GM18868 (cell line): ENCODE measurements at regions not wholly inside any gene's neighbourhood (a gene's known extent, or its start where the extent isn't known, plus 50 kb on each side); places are given as distances from the start of the nearest gene placed in this dataset.

Experiments used
- ATAC-seq: cut with Tn5 transposase; IDR thresholded peaks from one replicate; pipeline ENCODE4 v1.9.1; 2021; ENCODE audit warnings: mild to moderate bottlenecking, moderate library complexity; ENCODE audit not compliant: unreplicated experiment

DNA sequence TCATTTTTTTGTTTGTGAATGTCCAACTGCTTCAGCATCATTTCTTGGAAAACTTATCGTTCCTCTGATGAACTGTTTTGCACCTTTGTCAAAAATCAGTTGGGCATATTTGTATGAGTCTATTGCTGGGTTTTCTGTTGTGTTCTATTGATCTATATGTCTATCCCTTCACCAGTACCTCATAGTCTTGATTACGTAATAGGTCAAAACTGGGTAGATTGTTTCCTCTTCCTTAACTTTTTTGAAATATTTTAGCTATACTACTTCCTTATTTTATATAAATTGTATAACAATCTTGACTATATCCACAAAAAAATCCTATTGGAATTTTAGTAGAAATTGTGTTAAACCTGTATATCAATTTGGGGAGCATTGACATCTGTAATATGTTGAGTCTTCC is 104.1 kb upstream of the PALS2 start:
- ATAC-seq = no peak

DNA sequence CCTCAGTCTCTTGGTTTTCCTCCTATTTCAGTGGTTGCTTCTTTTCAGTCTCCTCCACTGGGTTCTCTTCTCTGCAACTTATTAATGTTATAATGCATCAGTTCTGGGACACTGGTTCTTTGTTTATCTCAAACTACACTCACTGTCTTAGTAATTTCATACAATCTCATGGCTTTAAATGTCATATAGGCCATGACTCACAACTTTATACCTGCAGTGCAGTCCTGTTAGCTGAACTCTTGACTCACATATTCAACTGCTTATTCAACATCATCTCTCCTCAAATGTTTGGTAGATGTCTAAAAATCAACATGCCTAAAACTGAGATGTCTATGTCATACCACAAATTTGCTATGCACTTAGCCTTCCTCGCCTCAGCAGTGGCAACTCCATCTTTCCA is 101.2 kb upstream of the PALS2 start:
- ATAC-seq = no peak

DNA sequence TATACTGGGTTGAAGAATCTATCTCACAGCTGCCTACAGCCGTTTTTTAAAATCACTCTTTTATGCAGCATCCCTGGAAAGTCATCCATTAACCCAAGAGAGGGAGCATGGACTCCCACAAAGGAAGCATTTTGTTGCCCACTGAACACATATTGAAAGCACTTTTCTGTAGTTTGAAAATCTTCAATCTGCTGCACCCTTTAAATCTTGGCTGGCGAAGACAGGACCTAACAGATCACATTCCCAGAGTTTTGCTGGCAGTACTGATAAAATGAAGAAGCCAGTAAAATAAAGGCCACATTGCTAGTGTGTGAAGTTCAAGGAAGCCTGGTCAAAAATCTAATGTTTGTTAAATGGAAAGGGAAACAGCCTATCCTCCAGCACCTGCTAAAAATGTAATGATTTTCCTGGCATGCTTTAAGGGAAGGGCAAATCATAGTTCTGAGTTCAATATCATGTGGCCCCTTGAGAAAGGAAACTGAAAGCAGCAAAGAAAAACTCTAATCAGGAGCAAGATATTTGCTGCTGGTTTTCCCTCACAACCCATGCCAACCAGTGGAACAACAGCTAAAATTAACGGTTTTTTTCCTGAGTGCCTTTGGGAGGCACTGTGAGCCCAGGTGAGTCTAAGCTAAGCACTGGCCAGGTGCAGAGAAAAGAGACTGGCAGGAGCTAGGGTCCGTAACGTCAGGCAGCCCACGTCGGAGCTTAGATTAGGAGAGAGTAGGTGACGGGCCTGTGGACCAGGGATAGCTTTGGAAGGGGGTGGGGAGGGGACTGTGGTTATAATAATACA is 97.9 kb upstream of the PALS2 start:
- no peak for ATAC-seq

DNA sequence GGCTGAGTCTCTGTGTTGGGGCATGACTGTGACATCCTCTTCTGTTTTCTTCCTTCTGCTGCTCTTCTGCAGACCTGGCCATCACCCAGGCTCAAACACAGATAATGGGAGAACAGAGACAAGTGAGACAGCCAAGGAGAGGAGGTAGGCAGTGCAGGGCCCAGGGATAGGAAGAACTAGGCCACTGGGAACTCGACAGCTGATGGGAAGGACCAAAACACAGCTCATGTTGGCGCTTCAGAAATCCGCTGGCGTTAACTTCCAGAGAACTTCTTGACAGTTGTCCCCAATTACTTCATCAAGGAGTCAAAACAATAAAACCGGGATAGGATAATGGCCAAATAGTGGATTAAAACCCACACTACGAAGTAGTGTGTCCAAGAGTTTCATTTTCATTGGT is 97.0 kb upstream of the PALS2 start:
- ATAC-seq = no peak

DNA sequence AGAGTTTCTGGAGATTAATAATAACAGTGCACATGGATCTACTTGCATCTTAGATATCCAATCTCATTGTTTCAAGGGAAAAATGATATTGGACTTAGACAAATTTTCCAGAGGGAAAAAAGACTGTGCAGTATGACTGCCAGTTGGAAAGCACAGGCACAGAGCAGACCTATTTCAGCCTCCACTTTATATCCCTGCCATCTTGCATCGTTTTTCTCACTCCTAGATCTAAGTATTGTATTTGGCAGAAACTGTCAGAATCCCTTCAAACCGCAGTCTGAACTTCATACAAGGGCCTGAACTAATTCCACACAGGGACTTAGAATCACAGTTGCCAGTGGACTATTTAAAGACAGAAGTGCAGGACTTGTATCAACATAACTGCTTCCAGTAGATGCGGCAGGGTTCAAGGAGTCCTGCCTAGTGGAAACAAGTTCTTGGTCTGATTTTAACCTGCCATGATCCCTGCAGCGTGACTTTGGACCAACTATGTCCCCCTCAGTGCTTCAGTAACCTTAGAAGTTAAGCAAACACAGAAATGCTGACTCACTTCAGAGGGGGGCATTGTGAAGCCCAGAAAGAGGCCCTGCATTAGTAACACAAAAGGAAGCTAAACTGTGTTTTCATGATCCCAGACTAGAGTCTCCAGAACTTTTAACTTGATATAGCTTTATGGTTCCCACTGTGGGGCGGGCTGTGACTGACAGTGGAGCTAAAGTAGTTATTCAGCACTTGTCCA is 95.7 kb upstream of the PALS2 start:
- ATAC-seq = no peak

DNA sequence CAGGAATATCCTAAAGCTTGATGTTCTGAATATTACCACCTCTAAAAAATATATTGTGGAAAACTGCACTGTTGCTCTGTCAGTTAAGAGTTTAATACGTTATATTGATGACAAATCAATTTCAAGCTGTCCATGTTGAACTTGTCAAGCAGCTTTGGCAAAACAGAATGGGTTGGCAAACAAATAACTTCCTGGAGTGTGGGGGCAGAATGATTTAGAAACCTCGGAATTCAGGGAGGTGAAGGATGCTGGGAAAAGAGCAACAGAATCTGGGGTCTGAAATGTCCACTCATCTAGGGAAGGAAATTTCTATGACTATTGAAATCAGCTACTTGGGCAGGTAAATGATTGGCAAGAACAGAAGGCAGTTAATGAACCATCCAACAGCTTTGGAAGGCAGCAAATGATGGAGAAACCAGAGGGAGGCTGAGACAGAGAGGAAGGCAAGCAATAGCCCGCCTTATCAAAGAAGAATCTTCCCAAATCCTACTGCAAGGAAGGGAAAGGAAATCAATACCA is 95.1 kb upstream of the PALS2 start:
- no peak for ATAC-seq

DNA sequence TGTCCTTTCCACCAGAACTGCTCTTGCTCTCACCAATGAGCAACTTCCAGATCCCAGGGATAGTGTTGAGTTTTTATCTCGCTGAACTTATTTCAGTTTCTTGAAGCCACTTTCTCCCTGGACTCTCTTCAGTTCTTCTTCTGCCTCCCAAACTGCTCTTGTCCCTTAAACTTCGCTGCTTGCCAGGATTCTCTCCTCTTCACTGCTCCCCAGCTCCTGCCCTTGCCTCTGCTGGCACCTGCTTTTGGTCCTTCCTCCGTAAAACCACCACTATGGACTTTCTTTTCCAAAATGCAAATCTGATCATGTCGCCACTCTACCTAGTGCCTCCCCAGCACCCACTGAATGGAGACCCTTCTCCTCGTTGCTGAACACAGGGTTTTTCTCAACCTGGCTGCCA is 92.8 kb upstream of the PALS2 start:
- ATAC-seq = no peak

DNA sequence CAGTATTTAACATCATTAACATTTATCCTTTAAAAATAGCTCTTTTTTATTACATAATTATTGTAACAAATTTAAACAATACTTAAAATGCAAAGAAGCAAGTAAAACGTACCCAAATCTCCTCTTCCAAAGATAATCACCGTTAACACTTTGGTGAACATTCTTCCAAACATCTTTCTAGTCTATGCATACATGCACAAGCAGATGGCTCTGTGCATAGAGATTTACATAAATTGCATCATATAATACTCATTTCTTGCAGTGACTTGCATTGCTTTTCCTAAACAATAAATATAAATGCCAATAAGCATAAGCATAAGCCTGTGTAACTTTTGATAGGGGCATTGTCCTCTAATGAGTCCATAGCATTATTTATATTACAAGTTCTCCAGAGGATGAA is 89.4 kb upstream of the PALS2 start:
- ATAC-seq = no peak

DNA sequence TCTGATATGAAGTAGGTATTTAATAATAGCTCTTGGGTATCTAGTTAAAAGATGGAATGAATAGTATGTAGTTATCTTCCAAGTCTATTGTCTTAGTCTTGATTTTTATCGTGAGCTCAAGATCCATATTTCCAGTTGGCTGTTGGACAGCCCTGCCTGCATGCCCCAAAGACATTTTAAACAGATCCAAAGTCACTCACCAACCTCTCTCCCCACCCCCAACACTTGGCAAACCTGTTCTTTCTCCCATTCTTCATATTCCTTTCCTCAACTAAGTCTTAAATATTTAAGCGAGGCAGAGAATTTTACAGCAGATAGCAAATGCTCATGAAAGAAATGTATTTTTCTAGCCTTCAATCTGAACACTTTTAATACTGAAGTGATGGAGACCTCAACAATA is 80.7 kb upstream of the PALS2 start:
- ATAC-seq = no peak

DNA sequence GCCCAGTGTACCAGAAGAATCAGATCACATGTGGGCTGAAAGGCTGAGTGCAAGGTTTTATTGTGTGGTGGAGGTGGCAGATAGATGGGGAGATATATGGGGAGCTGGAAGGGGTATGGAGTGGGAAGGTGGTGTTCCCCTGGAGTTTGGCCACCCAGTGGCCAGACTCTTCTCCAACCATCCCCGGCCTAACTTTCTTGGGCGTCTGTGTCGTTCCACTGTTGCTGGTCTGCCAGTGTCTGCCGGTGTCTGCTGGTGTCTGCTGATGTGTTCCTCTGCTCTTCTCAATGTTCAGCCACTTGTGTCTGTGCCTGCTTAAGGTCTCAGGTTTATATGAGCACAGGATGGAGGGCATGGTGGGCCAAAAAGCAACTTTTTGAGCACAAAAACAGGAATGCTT is 78.4 kb upstream of the PALS2 start:
- no peak for ATAC-seq

DNA sequence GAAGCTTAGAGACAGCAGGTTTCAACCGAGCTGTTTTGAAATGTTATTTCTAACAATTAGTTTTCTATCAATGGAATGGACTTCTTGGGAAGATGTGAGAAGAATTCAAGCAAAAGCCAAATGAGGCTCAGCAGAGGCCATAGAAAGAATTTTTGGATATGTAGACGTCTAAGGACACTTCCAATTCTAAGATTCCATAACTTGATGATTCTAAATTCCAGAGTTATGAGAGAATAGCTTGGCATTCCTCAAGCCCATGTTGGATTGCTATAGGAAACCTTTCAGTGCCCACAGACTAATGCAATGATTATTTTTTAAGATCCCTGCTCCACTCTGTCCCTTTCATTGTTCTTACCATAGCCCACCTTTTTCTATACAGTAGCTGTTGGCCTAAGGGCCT is 77.2 kb upstream of the PALS2 start:
- ATAC-seq = no peak

DNA sequence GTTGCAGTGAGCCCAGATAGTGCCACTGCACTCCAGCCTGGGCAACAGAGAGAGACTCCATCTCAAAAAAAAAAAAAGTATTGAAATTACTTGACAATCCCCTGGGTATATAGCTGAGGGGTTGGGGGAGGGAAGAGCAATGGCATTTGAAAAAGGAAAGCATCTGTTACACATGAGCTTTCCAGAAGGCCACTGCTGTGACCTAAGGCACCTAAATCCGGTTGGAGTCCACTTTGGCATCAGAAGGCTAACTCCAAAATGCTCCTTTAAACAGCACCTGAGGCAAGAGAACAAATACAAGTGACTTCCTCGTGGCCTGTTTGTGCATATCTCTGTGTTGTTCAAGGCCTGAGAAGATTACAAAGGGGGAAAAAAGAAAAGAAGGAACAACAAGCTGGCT is 74.8 kb upstream of the PALS2 start:
- no peak for ATAC-seq

DNA sequence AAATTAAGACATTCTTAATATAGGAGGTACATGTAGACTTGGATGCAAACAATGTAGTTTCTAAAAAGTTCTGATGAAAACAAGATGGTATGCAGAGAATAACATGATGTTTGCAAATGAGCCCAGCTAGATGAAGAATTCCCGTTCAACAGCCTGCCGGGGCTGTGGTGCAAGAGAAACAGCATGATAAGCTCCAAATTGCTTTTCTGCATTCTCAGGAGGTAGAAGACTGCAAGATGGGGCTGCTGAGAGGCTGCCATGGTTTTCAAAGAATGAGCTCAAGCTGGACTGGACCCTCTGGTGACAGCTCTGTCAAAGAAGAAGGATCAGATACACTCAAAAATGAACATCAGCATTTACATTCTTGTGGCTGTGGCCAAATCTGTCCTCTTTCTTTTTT is 73.4 kb upstream of the PALS2 start:
- ATAC-seq = no peak

DNA sequence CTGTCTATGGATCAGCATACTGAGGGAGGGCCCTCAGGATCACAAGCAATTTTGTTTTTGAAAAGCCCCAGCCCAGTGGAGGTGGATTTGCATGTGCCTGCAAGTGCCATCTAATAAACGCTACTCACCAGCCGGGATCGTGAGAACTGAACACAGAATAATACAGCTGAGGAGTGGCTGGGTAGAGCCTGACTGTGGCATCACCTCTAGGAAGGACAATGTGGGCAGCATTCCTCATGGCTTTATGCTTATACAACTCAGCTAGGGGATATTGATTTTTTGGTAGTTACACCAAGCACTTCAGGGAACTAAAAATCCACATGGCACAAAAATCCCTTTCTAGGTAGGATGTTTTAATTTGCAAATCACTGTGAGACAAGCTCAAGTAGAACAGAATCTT is 72.7 kb upstream of the PALS2 start:
- ATAC-seq = no peak

DNA sequence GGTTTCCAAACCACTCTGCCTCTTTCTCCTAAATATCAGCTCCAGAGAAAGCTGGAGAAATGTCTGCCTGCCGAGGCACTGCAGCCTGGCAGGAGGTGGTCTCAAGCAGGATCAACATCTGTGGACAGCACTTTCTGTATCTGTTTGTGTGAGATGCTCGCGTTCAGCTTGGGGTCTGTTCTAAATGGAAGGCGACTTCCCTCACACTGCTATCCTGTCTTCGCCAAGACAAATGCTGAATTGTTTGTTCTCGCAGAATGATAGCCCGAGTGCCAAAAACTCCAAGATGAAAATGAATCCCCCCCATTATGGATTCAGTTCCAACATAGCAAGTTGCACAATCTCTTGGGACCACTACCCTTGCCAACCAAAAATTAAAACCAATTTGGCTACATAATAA is 72.2 kb upstream of the PALS2 start:
- ATAC-seq = no peak

DNA sequence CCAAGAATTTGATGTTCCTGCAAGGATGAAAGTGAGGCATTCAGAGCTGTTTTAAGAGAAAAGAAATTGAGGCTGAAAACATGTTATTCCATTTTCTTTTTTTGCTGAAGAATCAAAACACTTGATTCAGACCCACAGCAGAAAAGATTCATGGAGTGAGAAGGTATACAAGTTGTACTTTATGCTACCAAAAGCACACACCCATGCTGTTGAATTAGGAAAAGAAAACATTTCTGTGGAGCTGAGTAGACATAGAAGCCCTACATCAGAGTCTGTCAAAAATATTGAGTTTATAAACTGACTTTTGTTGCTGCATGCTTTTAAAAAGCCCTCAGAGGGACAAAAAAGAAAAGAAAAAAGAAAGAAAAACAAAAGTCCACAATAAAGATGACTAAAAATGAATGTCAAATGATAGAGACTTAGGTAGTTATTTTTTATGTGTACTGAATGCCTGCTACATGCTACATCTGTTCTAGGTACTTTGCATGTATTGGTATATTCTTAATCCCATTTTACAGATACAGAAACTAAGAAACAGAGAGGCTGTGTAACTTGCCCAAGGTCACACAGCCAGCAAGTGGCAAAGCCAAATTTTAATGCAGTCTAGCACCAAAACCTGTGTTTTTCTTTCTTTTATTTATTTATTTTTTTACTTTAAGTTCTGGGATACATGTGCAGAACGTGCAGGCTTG is 71.7 kb upstream of the PALS2 start:
- ATAC-seq = no peak

DNA sequence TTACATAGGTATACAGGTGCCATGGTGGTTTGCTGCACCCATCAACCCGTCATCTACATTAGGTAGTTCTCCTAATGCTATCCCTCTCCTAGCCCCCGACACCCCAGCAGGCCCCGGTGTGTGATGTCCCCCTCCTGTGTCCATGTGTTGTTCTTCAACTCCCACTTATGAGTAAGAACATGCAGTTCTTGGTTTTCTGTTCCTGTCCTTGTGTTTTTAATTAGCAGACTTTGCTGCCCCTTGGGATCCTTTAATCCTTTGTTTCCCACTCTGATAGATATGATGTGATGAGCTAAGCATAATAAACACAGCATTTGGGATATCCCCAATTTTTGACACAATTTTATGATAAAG is 71.1 kb upstream of the PALS2 start:
- ATAC-seq = no peak

DNA sequence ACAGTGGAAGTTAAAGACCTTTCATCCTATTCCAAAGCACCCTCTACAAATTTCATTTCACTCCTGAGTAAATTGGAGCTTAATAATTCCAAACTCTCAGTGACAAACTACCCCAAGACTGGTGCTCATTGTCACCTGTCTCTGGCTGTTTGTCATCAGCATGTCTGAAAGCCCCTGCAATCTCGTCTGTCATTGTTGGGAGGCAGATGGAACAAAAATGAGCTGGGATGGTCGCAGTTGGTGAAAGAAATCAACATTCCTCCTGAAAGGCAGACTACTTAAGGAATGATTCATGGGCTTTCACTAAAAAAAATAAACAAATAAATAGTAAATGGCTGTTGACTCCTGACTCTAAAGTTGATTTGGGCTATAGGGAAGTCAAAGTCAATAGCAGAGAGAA is 69.7 kb upstream of the PALS2 start:
- no peak for ATAC-seq

DNA sequence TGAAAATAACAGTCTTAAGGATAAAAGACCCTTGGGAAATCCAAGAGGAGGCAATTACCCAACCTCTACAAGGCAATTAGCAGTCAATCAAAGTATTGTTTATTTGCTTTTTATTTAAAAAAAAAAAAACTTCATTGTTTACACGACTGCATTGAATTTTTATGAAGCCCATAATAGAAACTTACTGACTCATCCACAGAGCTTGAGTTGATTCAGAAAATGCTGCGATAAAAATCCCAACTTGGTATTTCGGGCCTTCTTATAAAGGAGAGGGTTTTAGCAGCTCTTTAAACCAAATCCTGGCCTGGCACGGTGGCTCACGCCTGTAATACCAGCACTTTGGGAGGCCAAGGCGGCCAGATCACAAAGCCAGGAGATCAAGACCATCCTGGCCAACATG is 69.2 kb upstream of the PALS2 start:
- ATAC-seq = no peak

DNA sequence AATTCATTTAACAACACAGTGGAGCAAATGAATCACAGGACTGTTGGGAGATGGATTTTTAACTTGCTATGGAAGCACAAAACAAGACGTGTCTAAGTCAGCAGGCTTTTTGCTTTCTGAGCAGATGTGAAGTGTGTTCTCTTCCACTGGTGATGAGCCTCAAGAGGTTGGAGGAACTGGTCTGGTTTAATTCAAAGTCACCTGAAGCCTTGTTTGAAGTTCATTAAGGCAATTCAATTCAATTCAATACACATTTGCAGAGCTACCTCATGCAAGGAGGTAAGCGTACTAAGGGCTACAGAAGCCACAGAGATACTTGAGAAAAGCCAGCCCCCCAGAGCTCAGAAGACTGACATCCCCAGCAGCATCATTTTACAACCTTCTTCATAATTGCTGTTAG is 68.4 kb upstream of the PALS2 start:
- ATAC-seq = no peak

DNA sequence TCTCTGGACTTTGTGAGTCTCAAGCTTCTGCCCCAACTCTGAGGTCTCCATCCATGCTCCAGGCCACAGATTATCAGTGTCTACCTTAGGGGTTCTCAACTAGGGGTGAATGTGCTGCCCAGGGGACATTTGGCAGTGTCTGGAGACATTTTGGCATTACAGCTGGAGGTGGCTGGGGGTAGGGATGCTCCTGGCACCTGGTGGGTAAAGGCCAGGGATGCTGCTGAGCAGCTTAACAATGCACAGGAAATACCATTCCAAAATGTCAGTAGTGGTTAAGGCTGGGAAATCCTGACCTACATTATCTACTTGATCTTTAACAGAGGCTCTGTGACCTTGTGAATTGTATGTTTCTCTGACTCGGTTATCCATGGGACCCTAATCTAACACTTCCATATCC is 67.3 kb upstream of the PALS2 start:
- no peak for ATAC-seq

DNA sequence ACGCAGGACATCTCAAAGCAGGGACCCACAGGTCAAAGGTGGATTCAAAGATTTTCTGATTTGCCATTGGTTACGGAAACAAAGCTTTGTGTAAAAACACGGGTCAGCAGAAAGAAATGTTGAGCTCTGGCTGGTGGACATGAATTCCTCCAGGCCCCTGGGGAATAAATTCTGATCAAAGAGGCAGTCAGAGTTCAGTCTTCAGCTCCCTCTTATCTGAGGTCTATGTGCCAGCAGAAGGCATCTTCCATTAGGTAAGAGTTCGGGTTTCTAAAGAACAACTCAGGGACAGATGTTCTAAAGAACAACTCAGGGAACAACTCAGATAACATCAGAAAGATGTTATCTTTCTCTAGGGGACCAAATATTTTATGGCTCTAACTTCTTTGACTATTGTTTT is 64.9 kb upstream of the PALS2 start:
- no peak for ATAC-seq
